ENCODE measurements at regions not wholly inside any gene's neighbourhood (a gene's known extent, or its start where the extent isn't known, plus 50 kb on each side); places are given as distances from the start of the nearest gene placed in this dataset.

DNA sequence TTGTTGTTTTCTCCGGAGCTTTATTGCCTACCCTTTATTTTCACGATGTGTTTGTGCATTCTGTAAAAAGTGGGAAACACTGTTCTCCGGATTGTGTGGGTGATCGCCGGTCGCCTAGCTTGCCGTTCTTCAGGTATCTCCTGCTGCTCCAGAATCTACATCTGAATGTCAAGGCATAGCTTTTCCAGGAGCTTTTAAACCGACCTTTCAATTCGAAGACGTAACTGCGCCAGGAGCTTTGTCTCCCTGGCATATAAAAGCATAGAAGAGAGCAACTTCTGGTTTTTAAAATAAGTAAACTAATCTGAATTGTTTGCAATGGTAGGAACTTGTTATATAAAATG is 96.0 kb downstream of the HFE start:
- no peak for TF ChIP-seq CTCF (IDR thresholded peaks at IDR 0.05)
- no peak for TF ChIP-seq POLR2A (IDR thresholded peaks at IDR 0.05)
